T-helper 1 cell treated with Interleukin-12 subunit alpha and Interleukin-12 subunit beta and Interleukin-4 antibody, amounts not matched to agents 30 ng/mL and 1 ng/mL, for 36 hours (primary cell): ENCODE measurements at regions not wholly inside any gene's neighbourhood (a gene's known extent, or its start where the extent isn't known, plus 50 kb on each side); places are given as distances from the start of the nearest gene placed in this dataset.

ENCODE experiments used
- intact Hi-C: fragments of 100-400 bp; cut with micrococcal nuclease; formaldehyde crosslinking; loops from one replicate; pipeline ENCODE4 v1.15.1; 2024

- intact Hi-C loops = no loop called here
Observed at GRCh38 chr12:31785318-31785717, 56.5 kb upstream of the AMN1 start.

GRCh38 chr12:31783996-31784645 is 55.3 kb upstream of the AMN1 start:
- intact Hi-C loops = no loop called here

GRCh38 chr12:31783556-31783955 is 54.7 kb upstream of the AMN1 start:
- intact Hi-C loops = no loop called here

GRCh38 chr12:31781894-31782540 is 53.2 kb upstream of the AMN1 start:
- intact Hi-C loops = no loop called here

- intact Hi-C loops = no loop called here
Observed at GRCh38 chr12:31780096-31780495, 51.3 kb upstream of the AMN1 start.

- intact Hi-C loops = no loop called here
Observed at GRCh38 chr12:31778687-31779086, 49.9 kb upstream of the AMN1 start.
